Testis (tissue), 2 donors: ENCODE measurements at regions not wholly inside any gene's neighbourhood (a gene's known extent, or its start where the extent isn't known, plus 50 kb on each side); places are given as distances from the start of the nearest gene placed in this dataset.

Source experiments
- POLR2A ChIP-seq: fragments of 450-650 bp; IDR thresholded peaks from one replicate; pipeline ENCODE4 v1.6.1; 2017; ENCODE audit warnings: antibody characterized with exemption, mild to moderate bottlenecking, moderate library complexity
- TF ChIP-seq, protein P1 (sequence below), 3 experiments: fragments of 450-650 bp in 2 of 3; fragments of 200-600 bp in 1 of 3; sonication (generic) in 1 of 3; IDR thresholded peaks; one replicate each; pipeline ENCODE4 v1.5.1; 2016 to 2019; ENCODE audit warnings: antibody characterized with exemption in 3 of 3, mild to moderate bottlenecking in 2 of 3, moderate library complexity in 1 of 3

DNA sequence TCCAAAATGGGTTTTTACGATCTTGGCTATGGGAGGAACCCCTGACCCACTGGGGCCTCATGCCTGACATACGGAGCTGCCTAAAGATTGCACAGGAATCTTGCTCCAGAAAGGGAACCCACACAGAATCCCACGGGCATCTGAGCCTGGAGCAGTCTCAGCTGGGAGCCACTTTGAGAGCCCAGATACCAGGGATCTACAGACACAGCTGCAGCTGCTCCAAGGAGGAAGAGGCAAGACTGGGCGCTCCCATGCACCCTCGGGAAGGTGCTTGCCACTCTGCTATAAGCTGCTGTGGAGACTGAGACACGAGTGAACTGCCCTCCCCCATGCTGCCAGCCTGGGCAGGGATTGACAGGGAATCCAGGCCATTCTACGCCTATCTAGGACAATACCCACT lies 202.5 kb downstream of the REEP3 start:
- TF ChIP-seq, protein P1, sequence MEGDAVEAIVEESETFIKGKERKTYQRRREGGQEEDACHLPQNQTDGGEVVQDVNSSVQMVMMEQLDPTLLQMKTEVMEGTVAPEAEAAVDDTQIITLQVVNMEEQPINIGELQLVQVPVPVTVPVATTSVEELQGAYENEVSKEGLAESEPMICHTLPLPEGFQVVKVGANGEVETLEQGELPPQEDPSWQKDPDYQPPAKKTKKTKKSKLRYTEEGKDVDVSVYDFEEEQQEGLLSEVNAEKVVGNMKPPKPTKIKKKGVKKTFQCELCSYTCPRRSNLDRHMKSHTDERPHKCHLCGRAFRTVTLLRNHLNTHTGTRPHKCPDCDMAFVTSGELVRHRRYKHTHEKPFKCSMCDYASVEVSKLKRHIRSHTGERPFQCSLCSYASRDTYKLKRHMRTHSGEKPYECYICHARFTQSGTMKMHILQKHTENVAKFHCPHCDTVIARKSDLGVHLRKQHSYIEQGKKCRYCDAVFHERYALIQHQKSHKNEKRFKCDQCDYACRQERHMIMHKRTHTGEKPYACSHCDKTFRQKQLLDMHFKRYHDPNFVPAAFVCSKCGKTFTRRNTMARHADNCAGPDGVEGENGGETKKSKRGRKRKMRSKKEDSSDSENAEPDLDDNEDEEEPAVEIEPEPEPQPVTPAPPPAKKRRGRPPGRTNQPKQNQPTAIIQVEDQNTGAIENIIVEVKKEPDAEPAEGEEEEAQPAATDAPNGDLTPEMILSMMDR (IDR thresholded peaks at IDR 0.05), result no peak
- TF ChIP-seq POLR2A, result no peak
